D721Med (cell line): ENCODE measurements at regions not wholly inside any gene's neighbourhood (a gene's known extent, or its start where the extent isn't known, plus 50 kb on each side); places are given as distances from the start of the nearest gene placed in this dataset.

Source experiments
- DNase-seq: peaks from one replicate; pipeline ENCODE4 v3.0.0; 2011; ENCODE audit warnings: low spot score; ENCODE audit not compliant: insufficient read length
- FAIRE-seq: peaks from 2 replicates; lab custom pipeline; 2011; peaks lifted over from hg19 to GRCh38; lab: Jason Lieb, UNC
- CTCF ChIP-seq: IDR thresholded peaks from 2 replicates; pipeline ENCODE4 v1.5.1; 2012; ENCODE audit warnings: mild to moderate bottlenecking, control low read depth; ENCODE audit not compliant: insufficient read depth; ENCODE audit errors: missing control alignments

GRCh38 chr11:32039149-32039548 lies 51.7 kb upstream of the RCN1 start:
- DNase-seq (no peak), FAIRE-seq (no peak)
- no peak for TF ChIP-seq CTCF

- TF ChIP-seq CTCF, result no peak
- FAIRE-seq, result no peak
- DNase-seq, result no peak
Measured at GRCh38 chr11:32034680-32035079, 56.2 kb upstream of the RCN1 start.

- FAIRE-seq (no peak), DNase-seq (no peak)
- TF ChIP-seq CTCF, result no peak
Measured at GRCh38 chr11:32034149-32034548, 56.7 kb upstream of the RCN1 start.

- FAIRE-seq, result no peak
- no peak for DNase-seq
- TF ChIP-seq CTCF, result no peak
Measured at GRCh38 chr11:32033491-32033890, 57.4 kb upstream of the RCN1 start.

GRCh38 chr11:32033067-32033466 lies 57.8 kb upstream of the RCN1 start:
- DNase-seq, result no peak
- no peak for FAIRE-seq

GRCh38 chr11:32032478-32032877 lies 58.4 kb upstream of the RCN1 start:
- FAIRE-seq, result no peak
- no peak for TF ChIP-seq CTCF
- DNase-seq, result no peak

More at GRCh38 chr11:32033067-32033466, 57.8 kb upstream of the RCN1 start:
- no peak for TF ChIP-seq CTCF

GRCh38 chr11:32032052-32032451 lies 58.8 kb upstream of the RCN1 start:
- DNase-seq (no peak), FAIRE-seq (no peak)
- TF ChIP-seq CTCF, result no peak
